ENCODE measurements at regions not wholly inside any gene's neighbourhood (a gene's known extent, or its start where the extent isn't known, plus 50 kb on each side); places are given as distances from the start of the nearest gene placed in this dataset.

DNA sequence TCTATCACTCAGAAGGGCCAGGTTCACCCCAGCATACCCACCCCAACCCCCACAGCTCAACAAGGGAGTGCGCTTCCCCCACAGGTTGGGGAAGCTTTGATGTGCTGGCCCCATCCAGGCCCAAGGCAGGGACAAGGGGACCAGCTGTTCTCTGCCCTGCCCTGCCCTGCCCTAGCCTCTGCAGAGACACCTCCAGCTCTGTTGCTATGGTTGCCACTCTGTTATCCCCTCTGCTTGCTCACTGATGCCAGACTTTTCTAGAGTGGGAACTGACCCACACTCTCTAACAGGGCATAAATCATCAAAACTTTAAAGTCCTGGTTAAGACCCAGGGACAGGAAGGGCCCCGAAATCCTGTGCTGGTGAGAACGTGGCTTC lies 50.4 kb upstream of the ENPP7 start:
- Mint-ChIP-seq H3K4me3 (no peak overlapping the region), H3K27ac (no peak overlapping the region), H3K4me1 (peaks cover 0 to 9% of the 10 kb centered on the region in 2 donors), H3K36me3 (no peaks in the 10 kb centered on the region), H3K9me3 (no peaks in the 10 kb centered on the region), H3K27me3 (peaks cover 43 to 53% of the 10 kb centered on the region in 2 donors)
- no peak for ATAC-seq (replicated peaks)
- DNase-seq, result no peak

DNA sequence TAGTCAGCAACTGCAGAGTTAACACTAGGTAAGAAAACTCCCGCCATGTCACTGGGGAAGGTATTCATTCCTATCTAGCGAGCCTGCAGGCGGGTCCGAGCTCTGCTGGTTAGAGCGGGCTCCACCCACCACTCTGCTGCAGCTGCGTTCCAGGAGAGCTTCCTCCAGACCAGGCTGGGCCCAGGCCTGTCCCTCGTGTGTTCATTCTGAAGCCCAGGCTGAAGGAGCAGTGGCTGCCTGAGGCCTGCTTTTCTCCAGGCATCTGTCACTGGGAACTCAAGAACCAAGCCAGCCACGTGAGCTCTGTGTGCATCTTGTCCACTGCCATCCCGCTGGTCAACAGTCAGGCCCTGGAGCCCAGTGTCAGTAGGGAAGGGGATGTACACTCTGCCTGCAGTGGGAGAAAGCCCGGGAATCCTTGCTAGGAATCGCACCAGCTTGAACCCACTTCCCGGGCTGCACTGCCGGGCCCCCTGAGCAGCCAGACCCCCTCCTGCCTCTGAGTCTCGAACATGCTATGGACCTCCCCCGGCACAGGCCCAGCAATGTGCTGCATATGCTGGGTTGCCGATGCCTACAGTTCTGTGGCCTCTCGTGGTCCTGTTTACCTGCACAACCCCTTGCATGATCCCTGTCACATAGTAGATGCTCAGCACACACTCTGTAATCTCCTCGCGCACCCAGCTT lies 51.0 kb upstream of the ENPP7 start:
- Mint-ChIP-seq H3K27ac (no peak overlapping the region), H3K4me3 (no peak overlapping the region), H3K9me3 (no peaks in the 10 kb centered on the region), H3K27me3 (peaks cover 37 to 47% of the 10 kb centered on the region in 2 donors), H3K36me3 (no peaks in the 10 kb centered on the region), H3K4me1 (peaks cover 0 to 9% of the 10 kb centered on the region in 2 donors)
- DNase-seq, result no peak
- no peak for ATAC-seq (replicated peaks)

DNA sequence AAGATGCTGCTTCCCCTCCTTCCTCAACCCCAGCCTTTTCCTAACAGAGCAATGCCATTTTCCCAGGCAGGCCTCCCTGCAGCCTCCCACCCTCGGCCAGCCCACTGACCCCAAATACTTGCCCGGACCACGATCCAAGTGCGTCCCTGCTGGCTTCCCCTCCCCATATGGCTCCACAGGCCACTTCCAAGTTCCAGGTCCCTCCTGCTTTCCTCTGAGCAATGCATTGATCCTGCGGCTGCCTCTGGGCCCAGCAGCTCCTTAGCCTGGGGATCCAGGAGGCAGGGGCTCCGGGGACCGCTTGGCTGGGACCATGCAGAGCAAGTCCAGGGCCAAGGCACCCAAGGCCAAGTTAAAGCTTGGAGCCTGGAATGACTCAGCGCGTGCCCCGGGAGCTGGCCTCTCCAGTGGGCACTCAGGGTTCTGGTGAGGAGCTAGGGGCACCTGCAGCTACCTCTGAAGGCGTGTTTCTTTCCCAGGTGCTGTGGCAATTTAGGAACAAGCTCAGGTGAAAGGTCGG lies 51.9 kb upstream of the ENPP7 start:
- H3K36me3 Mint-ChIP-seq, result peaks cover 0 to under 1% of the 10 kb centered on the region in 2 donors
- ATAC-seq (replicated peaks) (no peak), DNase-seq (no peak)
- H3K27me3 Mint-ChIP-seq, result peaks cover 39 to 48% of the 10 kb centered on the region in 2 donors
- H3K4me3 Mint-ChIP-seq, result no peak overlapping the region
- no peak overlapping the region for H3K27ac Mint-ChIP-seq
- H3K4me1 Mint-ChIP-seq, result peaks cover 0 to 9% of the 10 kb centered on the region in 2 donors
- peaks cover 2 to 5% of the 10 kb centered on the region in 2 donors for H3K9me3 Mint-ChIP-seq

DNA sequence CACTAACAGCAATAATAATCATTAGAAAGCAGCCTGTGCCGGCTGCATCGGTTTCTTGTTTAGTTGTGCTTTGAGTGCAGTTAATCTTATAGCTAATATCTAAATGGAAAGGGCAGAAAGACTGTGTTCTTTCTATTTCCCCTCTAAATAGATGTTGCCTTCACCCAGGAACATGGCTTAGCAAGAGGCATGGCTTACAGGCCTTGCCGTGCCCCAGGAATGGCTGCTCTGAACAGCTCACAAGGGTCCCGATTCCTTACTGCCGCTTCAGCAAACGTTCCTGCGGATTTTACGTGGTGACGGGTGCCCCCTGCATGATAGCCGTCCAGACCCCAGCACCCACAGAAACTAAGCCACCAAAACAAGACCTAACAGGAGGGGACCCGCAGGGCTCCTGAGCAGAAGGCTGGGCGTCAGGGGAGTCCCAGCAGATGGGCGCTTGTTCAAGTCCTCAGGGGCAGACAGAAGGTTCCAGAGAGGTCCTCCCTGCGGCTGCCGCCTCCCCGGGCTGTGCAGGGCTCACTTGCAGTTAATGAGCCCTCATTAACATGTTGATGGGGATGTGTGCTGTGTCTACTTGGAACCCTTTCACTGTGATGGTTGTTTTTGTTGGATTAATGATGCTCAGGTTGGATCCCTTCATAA lies 52.5 kb upstream of the ENPP7 start:
- no peak for DNase-seq
- peaks cover 0 to 3% of the 10 kb centered on the region in 2 donors for H3K36me3 Mint-ChIP-seq
- H3K27me3 Mint-ChIP-seq, result peaks cover 41 to 52% of the 10 kb centered on the region in 2 donors

DNA sequence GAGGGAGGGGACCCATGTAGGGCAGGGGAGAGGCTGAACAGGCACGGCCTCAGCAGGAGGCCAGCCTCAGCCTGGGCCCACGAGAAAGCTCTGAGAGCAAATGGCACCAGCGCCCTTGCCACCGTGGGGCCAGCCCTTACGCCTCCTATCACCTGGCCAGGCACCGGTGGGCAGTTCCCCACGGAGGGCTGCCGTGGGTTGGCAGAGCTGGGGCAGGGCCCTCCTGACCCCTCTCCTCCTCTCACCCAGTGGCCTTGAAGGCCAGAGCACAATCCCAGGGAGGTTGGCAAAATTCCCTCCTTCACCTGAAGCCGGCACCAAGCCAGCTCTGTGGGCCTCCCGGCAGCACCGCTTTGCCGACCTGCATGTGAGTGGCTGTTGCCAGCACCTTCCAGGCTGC lies 53.1 kb upstream of the ENPP7 start:
- ATAC-seq (replicated peaks) (no peak), DNase-seq (no peak)
- Mint-ChIP-seq H3K36me3 (peaks cover 0 to 3% of the 10 kb centered on the region in 2 donors), H3K27me3 (peaks cover 44 to 53% of the 10 kb centered on the region in 2 donors), H3K4me1 (peaks cover 0 to 9% of the 10 kb centered on the region in 2 donors), H3K27ac (no peak overlapping the region), H3K9me3 (peaks cover 9 to 10% of the 10 kb centered on the region in 2 donors), H3K4me3 (no peak overlapping the region)

More for the DNA sequence above, 52.5 kb upstream of the ENPP7 start:
- Mint-ChIP-seq H3K4me3 (no peak overlapping the region), H3K4me1 (peaks cover 0 to 9% of the 10 kb centered on the region in 2 donors), H3K9me3 (peaks cover 6 to 9% of the 10 kb centered on the region in 2 donors), H3K27ac (no peak overlapping the region)
- ATAC-seq (replicated peaks), result no peak

DNA sequence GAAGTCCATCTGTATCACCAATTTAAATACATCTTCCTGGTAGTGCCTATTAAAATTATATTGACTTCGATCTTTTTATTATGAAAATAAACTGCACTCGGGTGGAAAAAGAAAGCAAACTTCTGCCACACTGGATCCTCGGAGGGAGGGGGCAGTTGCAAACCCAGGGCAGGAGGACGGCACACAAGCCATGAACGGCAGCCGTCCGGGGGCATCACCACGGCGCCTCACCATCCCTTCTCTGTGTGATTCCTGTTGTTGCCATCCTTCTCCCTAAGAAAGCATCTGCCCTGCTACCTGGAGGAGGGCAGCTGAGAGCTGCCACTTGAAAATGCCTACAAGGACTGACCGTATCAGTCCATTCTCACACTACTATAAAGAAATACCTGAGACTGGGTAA lies 53.9 kb upstream of the ENPP7 start:
- Mint-ChIP-seq H3K4me1 (peaks cover 0 to 6% of the 10 kb centered on the region in 2 donors), H3K27ac (no peak overlapping the region), H3K36me3 (peaks cover 0 to 3% of the 10 kb centered on the region in 2 donors), H3K9me3 (peaks cover 13 to 15% of the 10 kb centered on the region in 2 donors), H3K27me3 (peaks cover 44 to 51% of the 10 kb centered on the region in 2 donors), H3K4me3 (no peak overlapping the region)
- ATAC-seq (replicated peaks), result no peak
- DNase-seq, result no peak

DNA sequence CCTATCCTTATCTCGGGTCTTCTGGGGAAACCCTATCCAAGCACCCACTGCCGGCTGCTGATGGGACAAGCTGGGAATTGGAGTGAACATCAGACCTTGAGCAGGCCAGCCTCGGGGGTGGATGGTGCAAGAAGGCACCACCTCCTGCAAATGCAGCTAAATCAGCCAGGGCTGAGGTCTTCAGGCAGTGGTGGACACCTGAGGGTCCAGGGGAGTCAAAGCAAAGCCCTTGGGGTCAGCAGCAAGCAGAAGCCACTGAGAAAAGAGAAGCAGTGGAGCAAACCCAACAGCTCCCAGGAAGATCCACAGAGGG lies 55.4 kb upstream of the ENPP7 start:
- Mint-ChIP-seq H3K9me3 (peaks cover 13 to 15% of the 10 kb centered on the region in 2 donors), H3K27me3 (peaks cover 41 to 49% of the 10 kb centered on the region in 2 donors), H3K36me3 (peaks cover 0 to 3% of the 10 kb centered on the region in 2 donors), H3K4me1 (peaks cover 0 to 3% of the 10 kb centered on the region in 2 donors), H3K27ac (no peak overlapping the region), H3K4me3 (no peak overlapping the region)
- DNase-seq (no peak), ATAC-seq (replicated peaks) (no peak)

DNA sequence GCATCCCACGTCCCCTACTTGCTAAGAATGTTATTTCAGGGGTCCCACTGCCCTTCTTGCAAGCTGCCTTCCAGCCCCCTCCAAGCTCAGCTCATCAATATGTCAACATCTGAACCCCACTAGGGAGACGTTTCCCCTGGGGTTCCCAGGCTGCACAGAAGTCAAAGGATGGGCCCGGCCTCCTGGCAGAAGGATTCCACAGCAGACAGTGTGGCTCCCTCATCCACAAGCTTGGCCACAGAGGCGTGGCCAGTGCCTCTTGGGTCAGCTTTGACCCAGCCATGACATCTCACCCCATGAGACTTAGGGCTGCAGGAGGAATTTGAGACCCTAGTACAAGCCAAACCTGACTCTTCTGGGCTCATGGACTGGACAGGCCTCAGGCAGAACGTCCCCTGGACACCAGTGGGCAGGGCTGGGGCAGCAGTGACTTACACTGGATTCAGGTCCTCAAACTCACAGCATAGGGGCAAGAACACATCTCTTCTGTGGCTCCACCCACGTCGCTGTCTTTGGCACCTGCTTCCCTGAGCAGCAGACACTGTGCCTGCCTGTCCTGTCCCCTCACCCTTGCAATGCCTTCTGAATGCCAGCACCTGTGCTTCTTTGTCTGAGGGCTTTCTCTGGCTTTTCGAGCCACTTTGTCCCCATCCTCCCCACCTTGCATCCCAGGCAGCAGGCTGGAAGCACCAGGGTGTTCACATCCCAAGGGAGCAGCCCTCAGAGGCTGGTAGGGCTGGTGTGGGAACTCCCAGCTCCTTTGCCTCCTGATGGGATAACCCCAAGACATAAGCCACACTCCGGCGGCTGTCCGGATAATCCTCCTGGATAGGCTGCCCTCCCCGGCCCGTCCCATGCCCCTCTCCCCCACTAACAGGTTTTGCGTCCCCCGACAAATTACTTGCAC lies 56.0 kb upstream of the ENPP7 start:
- ATAC-seq (replicated peaks) (no peak), DNase-seq (no peak)
- no peak overlapping the region for H3K27ac Mint-ChIP-seq

DNA sequence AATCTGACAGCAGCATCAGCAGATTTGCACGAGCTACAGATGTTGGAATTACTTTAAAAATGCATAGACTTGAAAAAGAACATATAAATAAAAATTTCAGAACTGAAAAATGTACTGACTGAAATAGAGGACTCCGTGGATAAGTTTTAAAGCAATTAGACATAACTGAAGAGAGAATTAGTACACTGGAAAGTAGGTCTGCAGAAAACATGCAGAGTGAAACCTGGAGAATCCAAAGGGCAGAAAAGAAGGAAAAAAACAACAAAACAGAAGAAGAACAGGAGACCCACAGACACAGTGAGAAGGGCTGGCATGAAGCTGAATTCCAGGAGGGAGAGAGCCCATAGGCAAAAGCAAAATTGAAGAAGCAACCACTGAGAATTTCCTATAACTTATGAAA lies 57.2 kb upstream of the ENPP7 start:
- peaks cover 0 to 3% of the 10 kb centered on the region in 2 donors for H3K4me1 Mint-ChIP-seq
- no peak for ATAC-seq (replicated peaks)

More for the DNA sequence above, 56.0 kb upstream of the ENPP7 start:
- H3K9me3 Mint-ChIP-seq, result peaks cover 13 to 15% of the 10 kb centered on the region in 2 donors
- H3K27me3 Mint-ChIP-seq, result peaks cover 35 to 48% of the 10 kb centered on the region in 2 donors
- H3K4me1 Mint-ChIP-seq, result peaks cover 0 to 3% of the 10 kb centered on the region in 2 donors
- no peak overlapping the region for H3K4me3 Mint-ChIP-seq
- H3K36me3 Mint-ChIP-seq, result peaks cover 0 to 3% of the 10 kb centered on the region in 2 donors

DNA sequence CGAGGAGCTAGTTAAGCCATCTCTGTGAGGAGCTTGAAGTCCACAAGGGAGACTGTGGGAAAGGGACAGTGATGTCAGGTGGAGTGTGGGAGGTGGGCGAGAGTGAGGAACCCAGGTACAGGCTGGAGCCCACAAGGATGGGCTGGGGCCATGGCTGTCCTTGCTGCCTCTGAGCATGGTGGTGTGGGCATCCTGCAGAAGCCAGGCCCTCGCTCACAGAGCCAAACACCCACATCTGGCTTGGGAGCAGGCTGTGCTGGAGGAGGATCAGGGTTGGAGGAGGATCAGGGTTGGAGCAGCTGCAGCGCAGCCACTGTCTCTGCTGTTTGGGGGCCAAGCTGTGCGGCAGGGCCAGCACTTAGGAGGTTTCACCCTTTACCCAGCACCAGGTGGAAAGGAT lies 58.2 kb upstream of the ENPP7 start:
- ATAC-seq (replicated peaks), result no peak
- Mint-ChIP-seq H3K27me3 (peaks cover 45 to 56% of the 10 kb centered on the region in 2 donors), H3K36me3 (peaks cover 0 to 5% of the 10 kb centered on the region in 2 donors), H3K4me3 (no peak overlapping the region), H3K27ac (no peak overlapping the region), H3K9me3 (peaks cover 13 to 15% of the 10 kb centered on the region in 2 donors), H3K4me1 (peaks cover 0 to 3% of the 10 kb centered on the region in 2 donors)
- DNase-seq, result no peak

More for the DNA sequence above, 57.2 kb upstream of the ENPP7 start:
- Mint-ChIP-seq H3K9me3 (peaks cover 13 to 15% of the 10 kb centered on the region in 2 donors), H3K27me3 (peaks cover 35 to 46% of the 10 kb centered on the region in 2 donors), H3K4me3 (no peak overlapping the region), H3K36me3 (peaks cover 0 to 3% of the 10 kb centered on the region in 2 donors), H3K27ac (no peak overlapping the region)
- no peak for DNase-seq

DNA sequence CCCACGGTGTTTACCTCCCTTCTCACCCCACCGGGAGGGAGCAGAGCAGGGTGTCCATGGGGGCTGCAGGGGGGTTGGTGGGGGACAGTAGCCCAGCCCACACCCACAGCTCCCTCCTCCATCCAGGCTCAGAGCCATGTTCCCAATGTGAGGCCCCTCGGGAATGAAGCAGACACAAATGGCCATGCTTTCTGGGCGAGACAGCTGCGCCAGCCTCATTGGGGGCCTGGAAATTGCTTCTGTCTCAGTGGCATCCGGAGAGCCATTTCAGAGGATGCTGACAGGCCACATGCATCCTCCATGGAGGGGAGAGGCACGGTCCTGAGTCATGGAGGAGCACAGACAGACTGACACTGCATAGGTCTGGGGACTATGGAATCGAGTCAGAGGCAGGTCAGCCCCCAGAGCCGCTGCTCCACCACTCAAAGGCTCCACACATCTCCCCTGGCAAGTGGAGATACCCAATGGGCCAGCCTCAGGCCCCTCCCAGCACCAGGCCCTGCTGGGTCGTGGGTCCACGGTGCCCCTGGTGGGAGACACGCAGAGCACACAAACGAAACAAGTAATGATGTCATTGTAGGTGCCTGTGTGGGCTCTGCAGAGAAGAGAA lies 59.6 kb upstream of the ENPP7 start:
- H3K27ac Mint-ChIP-seq, result no peak overlapping the region
- no peak overlapping the region for H3K4me3 Mint-ChIP-seq
- DNase-seq, result no peak
- peaks cover 0 to 6% of the 10 kb centered on the region in 2 donors for H3K36me3 Mint-ChIP-seq
- peaks cover 52 to 68% of the 10 kb centered on the region in 2 donors for H3K27me3 Mint-ChIP-seq
- peaks cover 0 to under 1% of the 10 kb centered on the region in 2 donors for H3K4me1 Mint-ChIP-seq
- no peak for ATAC-seq (replicated peaks)
- peaks cover 13 to 15% of the 10 kb centered on the region in 2 donors for H3K9me3 Mint-ChIP-seq

DNA sequence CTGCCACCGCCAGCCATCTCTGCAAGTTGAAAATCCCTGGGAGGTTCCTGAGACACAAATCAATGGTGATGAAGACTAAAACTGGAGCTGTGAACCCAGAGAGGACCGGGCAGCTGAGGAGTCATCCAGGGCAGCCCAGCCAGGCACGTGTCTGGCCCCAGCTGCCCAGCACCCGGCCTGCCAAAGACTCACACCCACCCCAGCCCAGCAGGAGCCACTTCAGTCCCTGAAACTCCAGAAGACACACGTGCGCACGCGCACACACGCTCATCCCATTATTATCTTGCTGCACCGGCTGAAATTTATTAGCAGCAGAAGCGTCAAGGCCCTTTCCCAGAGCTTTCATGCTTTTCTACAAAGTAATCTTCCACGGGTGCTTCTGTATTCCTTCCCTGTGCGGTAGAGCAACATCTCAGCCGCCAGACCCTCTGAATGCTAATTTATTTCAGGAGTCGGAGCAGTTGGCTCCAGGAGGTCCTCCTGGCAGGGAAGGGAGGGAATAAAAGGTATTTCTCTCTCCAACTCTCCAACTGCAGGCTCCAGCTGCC lies 59.8 kb upstream of the RBFOX3 start:
- Mint-ChIP-seq H3K36me3 (peaks cover 0 to 6% of the 10 kb centered on the region in 2 donors), H3K4me1 (no peaks in the 10 kb centered on the region), H3K27me3 (peaks cover 52 to 74% of the 10 kb centered on the region in 2 donors), H3K27ac (no peak overlapping the region), H3K9me3 (peaks cover 13 to 15% of the 10 kb centered on the region in 2 donors), H3K4me3 (no peak overlapping the region)
- no peak for DNase-seq
- ATAC-seq (replicated peaks), result no peak

DNA sequence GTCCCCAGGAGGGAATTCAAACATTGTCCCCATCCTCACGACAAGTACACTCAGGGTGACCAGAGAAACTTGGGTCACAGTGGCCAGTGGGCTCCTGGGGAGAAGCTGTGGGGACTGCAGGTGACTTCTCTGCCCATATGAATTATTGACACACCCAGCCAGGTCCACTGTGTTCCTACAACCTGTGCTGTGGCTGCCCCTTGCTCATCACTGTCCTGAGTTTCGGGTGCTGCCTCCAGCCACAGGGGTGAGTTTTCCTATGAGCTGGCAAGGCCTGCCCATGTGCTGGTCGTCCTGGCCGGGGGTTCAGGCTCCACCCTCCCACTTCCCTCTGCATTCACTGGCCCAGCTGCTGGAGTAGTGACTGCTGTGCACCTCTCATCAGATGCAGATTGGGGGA lies 59.0 kb upstream of the RBFOX3 start:
- peaks cover 0 to 4% of the 10 kb centered on the region in 2 donors for H3K4me1 Mint-ChIP-seq
- DNase-seq (no peak), ATAC-seq (replicated peaks) (no peak)
- H3K4me3 Mint-ChIP-seq, result no peak overlapping the region
- no peak overlapping the region for H3K27ac Mint-ChIP-seq
- H3K27me3 Mint-ChIP-seq, result peaks cover 59 to 82% of the 10 kb centered on the region in 2 donors
- peaks cover 13 to 15% of the 10 kb centered on the region in 2 donors for H3K9me3 Mint-ChIP-seq
- peaks cover 0 to 6% of the 10 kb centered on the region in 2 donors for H3K36me3 Mint-ChIP-seq
